ENCODE measurements at regions not wholly inside any gene's neighbourhood (a gene's known extent, or its start where the extent isn't known, plus 50 kb on each side); places are given as distances from the start of the nearest gene placed in this dataset.

DNA sequence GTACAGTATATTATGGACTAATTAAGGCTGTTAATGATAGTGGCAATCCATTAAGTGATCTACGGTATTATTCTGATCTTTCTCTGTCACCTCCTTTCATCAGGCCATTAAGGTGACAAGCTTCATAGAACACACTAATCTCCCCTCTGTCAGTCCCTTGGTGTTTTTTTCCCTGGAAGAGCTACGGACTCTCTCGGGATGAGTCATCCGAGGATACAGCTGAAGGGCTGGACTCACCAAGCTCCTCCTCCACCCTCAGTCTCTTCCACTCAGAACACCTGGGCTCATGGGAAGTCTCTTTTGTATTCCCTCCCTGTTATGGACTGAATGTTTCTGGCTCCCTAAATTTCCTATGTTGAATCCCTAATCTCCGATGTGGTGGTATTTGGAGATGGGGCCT lies 69.8 kb upstream of the PLXNA4 start:
- TF ChIP-seq, protein P1, sequence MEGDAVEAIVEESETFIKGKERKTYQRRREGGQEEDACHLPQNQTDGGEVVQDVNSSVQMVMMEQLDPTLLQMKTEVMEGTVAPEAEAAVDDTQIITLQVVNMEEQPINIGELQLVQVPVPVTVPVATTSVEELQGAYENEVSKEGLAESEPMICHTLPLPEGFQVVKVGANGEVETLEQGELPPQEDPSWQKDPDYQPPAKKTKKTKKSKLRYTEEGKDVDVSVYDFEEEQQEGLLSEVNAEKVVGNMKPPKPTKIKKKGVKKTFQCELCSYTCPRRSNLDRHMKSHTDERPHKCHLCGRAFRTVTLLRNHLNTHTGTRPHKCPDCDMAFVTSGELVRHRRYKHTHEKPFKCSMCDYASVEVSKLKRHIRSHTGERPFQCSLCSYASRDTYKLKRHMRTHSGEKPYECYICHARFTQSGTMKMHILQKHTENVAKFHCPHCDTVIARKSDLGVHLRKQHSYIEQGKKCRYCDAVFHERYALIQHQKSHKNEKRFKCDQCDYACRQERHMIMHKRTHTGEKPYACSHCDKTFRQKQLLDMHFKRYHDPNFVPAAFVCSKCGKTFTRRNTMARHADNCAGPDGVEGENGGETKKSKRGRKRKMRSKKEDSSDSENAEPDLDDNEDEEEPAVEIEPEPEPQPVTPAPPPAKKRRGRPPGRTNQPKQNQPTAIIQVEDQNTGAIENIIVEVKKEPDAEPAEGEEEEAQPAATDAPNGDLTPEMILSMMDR (optimal IDR thresholded peaks at IDR 0.05 in 1 of 3, IDR thresholded peaks at IDR 0.05 in 1 of 3, conservative IDR thresholded peaks at IDR 0.05 in 1 of 3; ENCODE audit: extremely low read depth in 1 of 3, insufficient read depth in 2 of 3, low read length in 3 of 3), result no peak
- TF ChIP-seq EZH2 (IDR thresholded peaks at IDR 0.05; ENCODE audit: low read length), result no peak

Data from keratinocyte (primary cell).